Vagina (tissue), 2 donors: ENCODE measurements at regions not wholly inside any gene's neighbourhood (a gene's known extent, or its start where the extent isn't known, plus 50 kb on each side); places are given as distances from the start of the nearest gene placed in this dataset.

Experiments used
- DNase-seq, 2 donors: peaks; one replicate each; pipeline ENCODE4 v3.0.0-alpha.2; 2017; ENCODE audit errors: extremely low spot score in 2 of 2
- H3K27ac ChIP-seq: fragments of 200-600 bp; sonication (generic); one replicate; pipeline ENCODE4 v1.5.1; 2019
- H3K27me3 ChIP-seq: fragments of 200-600 bp; sonication (generic); one replicate; pipeline ENCODE4 v1.5.1; 2019
- H3K36me3 ChIP-seq, 2 donors: fragments of 200-600 bp; sonication (generic); one replicate each; pipeline ENCODE4 v1.5.1; 2017 to 2019
- H3K4me1 ChIP-seq: fragments of 200-600 bp; sonication (generic); one replicate; pipeline ENCODE4 v1.5.1; 2019
- H3K4me3 ChIP-seq, 2 donors: fragments of 200-600 bp; sonication (generic); 1 replicate in 1 of 2; 2 replicates in 1 of 2; pipeline ENCODE4 v1.5.1; 2016 to 2019
- H3K9me3 ChIP-seq: fragments of 200-600 bp; sonication (generic); one replicate; pipeline ENCODE4 v1.5.1; 2019
- CTCF ChIP-seq, 3 experiments: fragments of 450-650 bp in 2 of 3; fragments of 200-600 bp in 1 of 3; sonication (generic) in 1 of 3; IDR thresholded peaks; one replicate each; pipeline ENCODE4 v1.5.1; 2017 to 2019; ENCODE audit warnings: antibody characterized with exemption in 3 of 3, mild to moderate bottlenecking in 2 of 3, moderate library complexity in 2 of 3
- POLR2A ChIP-seq, 2 donors: fragments of 450-650 bp; IDR thresholded peaks; one replicate each; pipeline ENCODE4 v1.6.1; 2017; ENCODE audit warnings: antibody characterized with exemption in 2 of 2, mild to moderate bottlenecking in 2 of 2, moderate library complexity in 2 of 2
- POLR2AphosphoS5 ChIP-seq, 2 donors: sonication (generic); formaldehyde crosslinking; IDR thresholded peaks; one replicate each; pipeline ENCODE4 v1.9.0; 2017; ENCODE audit warnings: antibody characterized with exemption in 2 of 2, mild to moderate bottlenecking in 2 of 2, low read depth in 1 of 2; ENCODE audit not compliant: insufficient read depth in 1 of 2
- intact Hi-C: fragments of 100-400 bp; cut with DNase I; formaldehyde crosslinking; loops from one replicate; pipeline ENCODE4 v1.15.1; 2023

GRCh38 chr14:98751110-98751509, 520.9 kb downstream of the BCL11B start:
- intact Hi-C loops: no loop called here
- H3K4me1 ChIP-seq: no peaks in the 10 kb centered on the region
- TF ChIP-seq POLR2AphosphoS5 (IDR thresholded peaks at IDR 0.05; ENCODE audit: insufficient read depth in 1 of 2, low read depth in 1 of 2) (no peak), CTCF (IDR thresholded peaks at IDR 0.05) (no peak), POLR2A (IDR thresholded peaks at IDR 0.05) (no peak)
- no peak overlapping the region for H3K4me3 ChIP-seq
- no peaks in the 10 kb centered on the region for H3K27me3 ChIP-seq
- H3K36me3 ChIP-seq: no peaks in the 10 kb centered on the region
- no peaks in the 10 kb centered on the region for H3K9me3 ChIP-seq
- H3K27ac ChIP-seq: no peak overlapping the region
- DNase-seq: peak in 1 of 2 donors; percentile 34

GRCh38 chr14:98752660-98753059, 519.3 kb downstream of the BCL11B start:
- Histone ChIP-seq H3K9me3 (no peaks in the 10 kb centered on the region), H3K4me3 (no peak overlapping the region), H3K36me3 (no peaks in the 10 kb centered on the region), H3K4me1 (no peaks in the 10 kb centered on the region), H3K27ac (no peak overlapping the region), H3K27me3 (no peaks in the 10 kb centered on the region)
- peak in 1 of 2 donors; percentile 71 for DNase-seq
- TF ChIP-seq POLR2A (IDR thresholded peaks at IDR 0.05) (no peak), CTCF (IDR thresholded peaks at IDR 0.05) (no peak), POLR2AphosphoS5 (IDR thresholded peaks at IDR 0.05; ENCODE audit: insufficient read depth in 1 of 2, low read depth in 1 of 2) (no peak)
- intact Hi-C loops: no loop called here

GRCh38 chr14:98754343-98755020, 517.5 kb downstream of the BCL11B start:
- DNase-seq: peak in 1 of 2 donors; percentile 72
- intact Hi-C loops: no loop called here
- Histone ChIP-seq H3K4me1 (no peaks in the 10 kb centered on the region), H3K27me3 (no peaks in the 10 kb centered on the region), H3K27ac (no peak overlapping the region), H3K9me3 (no peaks in the 10 kb centered on the region), H3K36me3 (no peaks in the 10 kb centered on the region), H3K4me3 (no peak overlapping the region)
- TF ChIP-seq POLR2A (IDR thresholded peaks at IDR 0.05): no peak
- TF ChIP-seq CTCF (IDR thresholded peaks at IDR 0.05): no peak
- no peak for TF ChIP-seq POLR2AphosphoS5 (IDR thresholded peaks at IDR 0.05; ENCODE audit: insufficient read depth in 1 of 2, low read depth in 1 of 2)

GRCh38 chr14:98756749-98757148, 515.2 kb downstream of the BCL11B start:
- peak in 1 of 2 donors; percentile 58 for DNase-seq
- no peaks in the 10 kb centered on the region for H3K27me3 ChIP-seq
- H3K4me3 ChIP-seq: no peak overlapping the region
- TF ChIP-seq POLR2AphosphoS5 (IDR thresholded peaks at IDR 0.05; ENCODE audit: insufficient read depth in 1 of 2, low read depth in 1 of 2): no peak
- TF ChIP-seq POLR2A (IDR thresholded peaks at IDR 0.05): no peak
- TF ChIP-seq CTCF (IDR thresholded peaks at IDR 0.05): no peak
- no peak overlapping the region for H3K27ac ChIP-seq
- intact Hi-C loops: no loop called here
- no peaks in the 10 kb centered on the region for H3K9me3 ChIP-seq
- H3K36me3 ChIP-seq: no peaks in the 10 kb centered on the region
- no peaks in the 10 kb centered on the region for H3K4me1 ChIP-seq

GRCh38 chr14:98758440-98758839, 513.6 kb downstream of the BCL11B start:
- Histone ChIP-seq H3K4me1 (no peaks in the 10 kb centered on the region), H3K27me3 (no peaks in the 10 kb centered on the region), H3K9me3 (no peaks in the 10 kb centered on the region), H3K27ac (no peak overlapping the region), H3K4me3 (no peak overlapping the region), H3K36me3 (no peaks in the 10 kb centered on the region)
- no peak for TF ChIP-seq CTCF (IDR thresholded peaks at IDR 0.05)
- DNase-seq: peak in 1 of 2 donors; percentile 74
- intact Hi-C loops: no loop called here
